PC-3 (cell line): ENCODE measurements at regions not wholly inside any gene's neighbourhood (a gene's known extent, or its start where the extent isn't known, plus 50 kb on each side); places are given as distances from the start of the nearest gene placed in this dataset.
A peak's percentile ranks its signal among the peaks of the same experiment; 100 is the strongest.

Experiments used
- ATAC-seq: fragments of 200-7000 bp; cut with Tn5 transposase; 2 replicates; pipeline ENCODE4 v1.9.1; 2020; ENCODE audit warnings: mild to moderate bottlenecking, moderate library complexity
- BruUV-seq: library from RNA; stranded (reverse); fragments of 400-500 nt; replicated peaks from 2 replicates; lab custom pipeline; 2021; lab: Mats Ljungman, UMichigan
- CTCF ChIA-PET: fragments of 300-600 bp; sonication (Branson Sonifier 250); formaldehyde crosslinking; loops from one replicate; lab custom pipeline; 2022; ENCODE audit warnings: antibody characterized with exemption; lab: Charles Lee
- POLR2A ChIA-PET: fragments of 300-600 bp; sonication (Branson Sonifier 250); formaldehyde crosslinking; loops from one replicate; lab custom pipeline; 2022; ENCODE audit warnings: antibody characterized with exemption; ENCODE audit not compliant: unreplicated experiment; lab: Charles Lee
- DNase-seq: peaks from one replicate; pipeline ENCODE4 v3.0.0-alpha.2; 2015
- H2AFZ ChIP-seq: fragments of 300-600 bp; sonication (generic); 2 replicates; pipeline ENCODE4 v1.6.0; 2016; ENCODE audit warnings: antibody characterized with exemption, low read length
- H3F3A ChIP-seq: fragments of 300-600 bp; sonication (generic); one replicate; pipeline ENCODE4 v1.6.0; 2017; ENCODE audit warnings: antibody characterized with exemption, low read length, control low read depth, mild to moderate bottlenecking; ENCODE audit not compliant: unreplicated experiment
- H3K27ac ChIP-seq: fragments of 300-600 bp; sonication (generic); 2 replicates; pipeline ENCODE4 v1.5.1; 2016; ENCODE audit warnings: mild to moderate bottlenecking, low read length
- H3K27me3 ChIP-seq: fragments of 300-600 bp; sonication (generic); 2 replicates; pipeline ENCODE4 v1.6.1; 2016; ENCODE audit warnings: low read length, mixed read lengths
- H3K36me3 ChIP-seq: fragments of 300-600 bp; sonication (generic); 2 replicates; pipeline ENCODE4 v1.6.1; 2016; ENCODE audit warnings: low read depth, mixed run types, low read length, mixed read lengths
- H3K4me1 ChIP-seq: fragments of 300-600 bp; sonication (generic); 2 replicates; pipeline ENCODE4 v1.5.1; 2016; ENCODE audit warnings: low read length; ENCODE audit not compliant: insufficient read depth
- H3K4me2 ChIP-seq: fragments of 300-600 bp; sonication (generic); 2 replicates; pipeline ENCODE4 v1.6.0; 2016; ENCODE audit warnings: low read length
- H3K4me3 ChIP-seq: fragments of 300-600 bp; sonication (generic); 2 replicates; pipeline ENCODE4 v1.5.1; 2016; ENCODE audit warnings: mild to moderate bottlenecking, low read length, mixed read lengths
- H3K79me2 ChIP-seq: fragments of 300-600 bp; sonication (generic); 2 replicates; pipeline ENCODE4 v1.6.1; 2017; ENCODE audit warnings: low read length, mixed read lengths
- H3K9ac ChIP-seq: fragments of 300-600 bp; sonication (generic); 2 replicates; pipeline ENCODE4 v1.6.0; 2016; ENCODE audit warnings: mild to moderate bottlenecking, low read length
- H3K9me2 ChIP-seq: fragments of 300-600 bp; sonication (generic); replicated peaks from 2 replicates; pipeline ENCODE4 v1.6.1; 2016; ENCODE audit warnings: mixed run types, low read length, mixed read lengths
- H3K9me3 ChIP-seq: fragments of 300-600 bp; sonication (generic); 2 replicates; pipeline ENCODE4 v1.6.1; 2016; ENCODE audit warnings: low read length, mixed read lengths
- H4K20me1 ChIP-seq: fragments of 300-600 bp; sonication (generic); 2 replicates; pipeline ENCODE4 v1.6.1; 2016; ENCODE audit warnings: low read length, mixed read lengths
- EZH2 ChIP-seq: fragments of 300-600 bp; sonication (generic); IDR thresholded peaks from one replicate; pipeline ENCODE4 v1.6.1; 2017; ENCODE audit warnings: antibody characterized with exemption, mild to moderate bottlenecking, low read length; ENCODE audit not compliant: unreplicated experiment
- EZH2phosphoT487 ChIP-seq: fragments of 300-600 bp; sonication (generic); IDR thresholded peaks from 2 replicates; pipeline ENCODE4 v1.6.1; 2018; ENCODE audit warnings: mild to moderate bottlenecking, antibody characterized with exemption, low read length, borderline replicate concordance
- intact Hi-C: fragments of 100-400 bp; cut with micrococcal nuclease; formaldehyde crosslinking; loops from 2 replicates; pipeline ENCODE4 v1.9.0; 2023
- TF ChIP-seq, protein P1 (sequence below): fragments of 300-600 bp; sonication (generic); conservative IDR thresholded peaks from 2 replicates; pipeline ENCODE4 v1.5.1; 2017; ENCODE audit warnings: antibody characterized with exemption, low read depth, mild to moderate bottlenecking, low read length

DNA sequence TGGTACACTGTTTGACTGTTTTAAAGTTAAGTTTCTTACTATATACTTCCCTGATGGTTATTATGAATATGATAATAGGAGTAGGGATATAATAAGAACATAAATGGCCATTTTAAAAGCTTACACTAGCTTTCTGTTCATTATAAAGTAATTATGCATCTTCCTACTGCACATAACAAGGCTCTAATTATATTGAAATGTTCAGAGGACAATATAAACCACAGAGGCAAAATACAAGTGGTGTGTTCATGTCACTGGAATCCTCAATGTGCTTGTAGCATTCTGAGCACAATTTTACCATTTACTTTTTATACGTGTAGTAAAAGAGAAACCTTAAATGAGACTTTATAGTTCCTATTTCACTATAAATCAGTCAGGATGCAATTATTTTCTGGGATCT is 268.3 kb downstream of the TMA16 start:
- no peaks in the 10 kb centered on the region for H3K9me3 ChIP-seq
- H2AFZ ChIP-seq = no peak overlapping the region
- H3K36me3 ChIP-seq = no peaks in the 10 kb centered on the region
- no peaks in the 10 kb centered on the region for H3F3A ChIP-seq
- ATAC-seq (no peak), DNase-seq (no peak)
- no peak overlapping the region for H3K27ac ChIP-seq
- H3K79me2 ChIP-seq = no peaks in the 10 kb centered on the region
- H3K4me1 ChIP-seq = peaks cover 5% of the 10 kb centered on the region; the same call in 1 of the 2 replicates
- H3K4me2 ChIP-seq = no peak overlapping the region
- CTCF ChIA-PET = no interaction called here
- H4K20me1 ChIP-seq = no peaks in the 10 kb centered on the region
- intact Hi-C loops = no loop called here
- H3K27me3 ChIP-seq = no peaks in the 10 kb centered on the region
- no peak overlapping the region for H3K9ac ChIP-seq
- TF ChIP-seq, protein P1, sequence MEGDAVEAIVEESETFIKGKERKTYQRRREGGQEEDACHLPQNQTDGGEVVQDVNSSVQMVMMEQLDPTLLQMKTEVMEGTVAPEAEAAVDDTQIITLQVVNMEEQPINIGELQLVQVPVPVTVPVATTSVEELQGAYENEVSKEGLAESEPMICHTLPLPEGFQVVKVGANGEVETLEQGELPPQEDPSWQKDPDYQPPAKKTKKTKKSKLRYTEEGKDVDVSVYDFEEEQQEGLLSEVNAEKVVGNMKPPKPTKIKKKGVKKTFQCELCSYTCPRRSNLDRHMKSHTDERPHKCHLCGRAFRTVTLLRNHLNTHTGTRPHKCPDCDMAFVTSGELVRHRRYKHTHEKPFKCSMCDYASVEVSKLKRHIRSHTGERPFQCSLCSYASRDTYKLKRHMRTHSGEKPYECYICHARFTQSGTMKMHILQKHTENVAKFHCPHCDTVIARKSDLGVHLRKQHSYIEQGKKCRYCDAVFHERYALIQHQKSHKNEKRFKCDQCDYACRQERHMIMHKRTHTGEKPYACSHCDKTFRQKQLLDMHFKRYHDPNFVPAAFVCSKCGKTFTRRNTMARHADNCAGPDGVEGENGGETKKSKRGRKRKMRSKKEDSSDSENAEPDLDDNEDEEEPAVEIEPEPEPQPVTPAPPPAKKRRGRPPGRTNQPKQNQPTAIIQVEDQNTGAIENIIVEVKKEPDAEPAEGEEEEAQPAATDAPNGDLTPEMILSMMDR = no peak
- TF ChIP-seq EZH2 (no peak), EZH2phosphoT487 (no peak)
- no TSS peak for BruUV-seq
- no peak overlapping the region for H3K4me3 ChIP-seq
- POLR2A ChIA-PET = no interaction called here
- H3K9me2 ChIP-seq = no peaks in the 10 kb centered on the region

DNA sequence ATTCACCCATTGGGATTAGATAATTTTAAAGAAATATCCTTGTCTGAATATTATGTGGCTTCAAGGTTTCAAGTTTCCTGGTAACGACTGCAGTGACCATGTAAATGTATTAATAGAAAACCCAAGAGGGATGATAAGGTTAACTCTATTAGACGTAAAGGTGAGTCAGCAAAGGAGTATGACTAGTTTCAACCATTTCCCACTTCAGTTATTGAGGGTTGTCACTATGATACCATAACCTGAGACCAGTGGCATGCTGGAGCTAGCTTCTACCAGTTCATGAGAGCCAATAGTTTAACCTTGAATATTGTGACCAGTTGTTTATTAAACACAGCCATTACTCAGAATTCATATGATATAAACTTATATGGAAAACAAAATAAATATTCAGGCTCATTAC is 270.1 kb downstream of the TMA16 start:
- TF ChIP-seq EZH2phosphoT487 (no peak), EZH2 (no peak)
- TF ChIP-seq, protein P1 = no peak

DNA sequence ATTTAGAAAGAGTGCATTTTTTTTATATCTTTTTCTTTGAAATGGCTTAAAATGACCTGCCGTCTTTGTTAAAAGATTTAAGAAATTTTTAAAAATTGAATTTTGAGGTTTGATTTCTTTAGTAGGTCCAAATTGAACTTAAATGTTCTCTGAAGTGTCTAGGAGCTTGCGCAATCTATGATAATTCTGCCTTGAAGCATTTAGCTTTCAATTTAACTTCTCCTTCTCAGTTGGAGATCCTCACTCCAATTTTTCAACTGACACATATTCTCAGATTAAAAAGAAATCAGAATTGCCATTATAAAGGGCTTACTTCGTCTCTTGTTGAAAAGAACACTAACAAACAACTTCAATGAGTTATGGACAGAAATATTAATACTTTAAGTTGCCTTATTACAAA is 273.5 kb downstream of the TMA16 start:
- no peaks in the 10 kb centered on the region for H3K27me3 ChIP-seq
- H2AFZ ChIP-seq = no peak overlapping the region
- intact Hi-C loops = no loop called here
- no peaks in the 10 kb centered on the region for H3K36me3 ChIP-seq
- H3K9ac ChIP-seq = no peak overlapping the region
- BruUV-seq = no TSS peak
- H3K9me2 ChIP-seq = no peaks in the 10 kb centered on the region
- no peak overlapping the region for H3K27ac ChIP-seq
- DNase-seq = no peak
- no peaks in the 10 kb centered on the region for H3F3A ChIP-seq
- ATAC-seq = no peak
- H3K4me2 ChIP-seq = no peak overlapping the region
- H3K9me3 ChIP-seq = no peaks in the 10 kb centered on the region
- CTCF ChIA-PET = no interaction called here
- TF ChIP-seq EZH2 (no peak), EZH2phosphoT487 (no peak)
- TF ChIP-seq, protein P1 = no peak
- no peaks in the 10 kb centered on the region for H3K79me2 ChIP-seq
- no peak overlapping the region for H3K4me3 ChIP-seq
- H3K4me1 ChIP-seq = peaks cover 5% of the 10 kb centered on the region; the same call in 1 of the 2 replicates
- H4K20me1 ChIP-seq = no peaks in the 10 kb centered on the region
- POLR2A ChIA-PET = no interaction called here

More for the DNA sequence above, 270.1 kb downstream of the TMA16 start:
- Histone ChIP-seq H3K9me3 (no peaks in the 10 kb centered on the region), H3K27me3 (no peaks in the 10 kb centered on the region), H3K9ac (no peak overlapping the region), H3K36me3 (no peaks in the 10 kb centered on the region), H3K4me3 (no peak overlapping the region), H3K4me2 (no peak overlapping the region), H3K27ac (0 out of 2 replicates have a peak overlapping the region, but pooled peaks have one; percentile 23), H4K20me1 (no peaks in the 10 kb centered on the region), H3K79me2 (no peaks in the 10 kb centered on the region), H3K9me2 (no peaks in the 10 kb centered on the region), H3F3A (no peaks in the 10 kb centered on the region), H3K4me1 (peaks cover 5% of the 10 kb centered on the region; the same call in 1 of the 2 replicates), H2AFZ (no peak overlapping the region)
- DNase-seq = peak; percentile 52
- CTCF ChIA-PET = interaction anchor here (0.6 kb wide), 1 partner anchor 934 kb away, joined by 3 read pairs; no protein-coding TSS in a partner anchor
- POLR2A ChIA-PET = no interaction called here
- no peak for ATAC-seq
- no TSS peak for BruUV-seq
- intact Hi-C loops = no loop called here
